Glutamatergic neuron (in vitro differentiated cells): ENCODE measurements at regions not wholly inside any gene's neighbourhood (a gene's known extent, or its start where the extent isn't known, plus 50 kb on each side); places are given as distances from the start of the nearest gene placed in this dataset.

Experiments
- DNase-seq: peaks from one replicate; pipeline ENCODE4 v3.0.0; 2022
- H3K27ac Mint-ChIP-seq: one replicate; pipeline ENCODE4 v1.8.0; 2020; ENCODE audit warnings: mild to moderate bottlenecking, mixed read lengths, inconsistent platforms; ENCODE audit not compliant: unreplicated experiment
- H3K27me3 Mint-ChIP-seq: one replicate; pipeline ENCODE4 v1.8.0; 2020; ENCODE audit warnings: mild to moderate bottlenecking, moderate library complexity, mixed read lengths, inconsistent platforms; ENCODE audit not compliant: unreplicated experiment
- H3K36me3 Mint-ChIP-seq: one replicate; pipeline ENCODE4 v1.8.0; 2020; ENCODE audit warnings: mild to moderate bottlenecking, mixed read lengths, inconsistent platforms; ENCODE audit not compliant: unreplicated experiment
- H3K4me1 Mint-ChIP-seq: one replicate; pipeline ENCODE4 v1.8.0; 2020; ENCODE audit warnings: mild to moderate bottlenecking, low read depth, mixed read lengths, inconsistent platforms; ENCODE audit not compliant: unreplicated experiment
- H3K4me3 Mint-ChIP-seq: one replicate; pipeline ENCODE4 v1.8.0; 2020; ENCODE audit warnings: mild to moderate bottlenecking, mixed read lengths, inconsistent platforms; ENCODE audit not compliant: unreplicated experiment
- H3K9me3 Mint-ChIP-seq: one replicate; pipeline ENCODE4 v1.8.0; 2020; ENCODE audit warnings: mild to moderate bottlenecking, moderate library complexity, mixed read lengths, inconsistent platforms; ENCODE audit not compliant: unreplicated experiment
- TF ChIP-seq, protein P1 (sequence below): fragments of 200-600 bp; sonication (generic); IDR thresholded peaks from one replicate; pipeline ENCODE4 v1.5.0; 2021; ENCODE audit not compliant: partially characterized antibody, unreplicated experiment

DNA sequence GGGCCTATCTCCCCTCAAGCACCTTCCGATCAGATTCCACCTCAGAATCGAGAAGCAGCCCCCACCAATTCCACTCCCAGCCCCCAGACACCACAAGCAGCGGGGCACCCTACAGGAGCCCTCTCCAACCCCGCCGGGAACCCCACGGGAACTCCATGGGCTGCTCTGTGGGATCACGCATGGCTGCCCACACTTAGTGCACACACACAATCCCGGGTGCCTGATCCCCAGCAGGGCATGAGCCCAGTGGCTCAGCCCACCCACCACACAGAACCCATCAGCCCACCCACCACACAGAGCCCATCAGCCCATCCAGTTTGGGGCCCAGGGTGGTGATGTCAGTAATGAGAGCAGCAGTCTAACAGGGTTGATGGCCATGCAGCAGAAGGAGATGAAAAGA is 141.6 kb upstream of the LINGO1 start:
- H3K4me1 Mint-ChIP-seq, result peaks cover 8% of the 10 kb centered on the region
- no peak overlapping the region for H3K4me3 Mint-ChIP-seq
- H3K36me3 Mint-ChIP-seq, result peaks cover 14% of the 10 kb centered on the region
- peaks cover 16% of the 10 kb centered on the region for H3K9me3 Mint-ChIP-seq
- no peak overlapping the region for H3K27ac Mint-ChIP-seq
- TF ChIP-seq, protein P1, sequence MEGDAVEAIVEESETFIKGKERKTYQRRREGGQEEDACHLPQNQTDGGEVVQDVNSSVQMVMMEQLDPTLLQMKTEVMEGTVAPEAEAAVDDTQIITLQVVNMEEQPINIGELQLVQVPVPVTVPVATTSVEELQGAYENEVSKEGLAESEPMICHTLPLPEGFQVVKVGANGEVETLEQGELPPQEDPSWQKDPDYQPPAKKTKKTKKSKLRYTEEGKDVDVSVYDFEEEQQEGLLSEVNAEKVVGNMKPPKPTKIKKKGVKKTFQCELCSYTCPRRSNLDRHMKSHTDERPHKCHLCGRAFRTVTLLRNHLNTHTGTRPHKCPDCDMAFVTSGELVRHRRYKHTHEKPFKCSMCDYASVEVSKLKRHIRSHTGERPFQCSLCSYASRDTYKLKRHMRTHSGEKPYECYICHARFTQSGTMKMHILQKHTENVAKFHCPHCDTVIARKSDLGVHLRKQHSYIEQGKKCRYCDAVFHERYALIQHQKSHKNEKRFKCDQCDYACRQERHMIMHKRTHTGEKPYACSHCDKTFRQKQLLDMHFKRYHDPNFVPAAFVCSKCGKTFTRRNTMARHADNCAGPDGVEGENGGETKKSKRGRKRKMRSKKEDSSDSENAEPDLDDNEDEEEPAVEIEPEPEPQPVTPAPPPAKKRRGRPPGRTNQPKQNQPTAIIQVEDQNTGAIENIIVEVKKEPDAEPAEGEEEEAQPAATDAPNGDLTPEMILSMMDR, result no peak
- DNase-seq, result no peak
- peaks cover 10% of the 10 kb centered on the region for H3K27me3 Mint-ChIP-seq

DNA sequence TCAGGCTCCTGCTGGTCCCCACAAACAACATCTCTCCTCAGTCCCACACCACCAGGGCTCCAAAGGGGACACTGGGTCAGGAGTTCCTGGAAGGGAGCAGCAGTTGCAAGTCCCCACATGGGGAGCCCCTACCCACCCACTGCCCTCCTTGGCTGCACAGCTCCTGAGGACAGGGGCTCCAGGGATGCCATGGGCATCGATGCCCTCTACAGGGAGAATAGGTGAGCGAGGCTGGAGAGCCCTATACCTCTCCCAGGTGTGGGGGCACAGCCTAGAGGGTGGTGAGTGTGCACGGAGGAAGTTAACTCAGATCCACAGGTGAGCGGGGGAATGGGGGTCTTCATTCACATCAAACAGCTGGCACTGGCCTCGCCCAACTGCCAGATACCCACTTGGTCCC is 141.2 kb upstream of the LINGO1 start:
- TF ChIP-seq, protein P1, result no peak
- Mint-ChIP-seq H3K27me3 (peaks cover 8% of the 10 kb centered on the region), H3K4me3 (no peak overlapping the region), H3K27ac (no peak overlapping the region), H3K9me3 (peaks cover 13% of the 10 kb centered on the region), H3K4me1 (peaks cover 8% of the 10 kb centered on the region), H3K36me3 (peaks cover 9% of the 10 kb centered on the region)
- DNase-seq, result no peak

DNA sequence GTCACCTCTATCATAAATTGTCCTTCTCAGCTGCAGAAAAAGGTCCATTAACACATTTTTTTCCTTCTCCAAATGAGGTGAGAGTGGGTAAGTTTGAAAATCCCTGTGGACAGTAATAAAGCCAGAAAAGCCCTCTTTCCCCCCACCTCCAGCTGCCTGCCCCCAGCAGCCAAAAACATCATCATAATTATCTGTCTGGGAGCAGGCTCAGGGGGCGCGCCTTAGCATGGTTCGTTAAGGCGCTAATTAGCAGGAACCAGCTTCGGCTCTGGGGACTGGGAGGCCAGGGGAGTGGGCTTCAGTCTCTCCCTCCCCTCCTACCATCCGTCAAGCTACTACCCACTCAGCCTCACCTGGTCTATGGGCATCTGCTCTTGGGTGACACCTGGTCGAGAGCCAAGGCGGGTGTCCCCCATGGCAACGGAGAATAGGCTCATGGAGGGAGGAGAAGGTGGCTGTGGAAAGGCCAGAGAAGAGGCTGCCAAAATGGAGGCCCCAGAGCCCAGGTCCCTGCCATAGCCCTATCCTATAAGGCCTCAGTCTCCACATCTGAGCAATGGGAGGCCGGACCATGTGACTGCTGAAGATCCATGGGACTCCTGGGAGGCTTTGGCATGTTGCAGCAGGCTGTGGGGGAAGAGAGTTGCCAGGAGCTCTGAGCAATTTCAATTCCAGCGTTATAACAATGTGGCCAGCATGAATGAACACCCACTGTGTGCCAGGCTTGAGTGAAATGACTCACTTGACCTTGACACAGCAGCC is 140.1 kb upstream of the LINGO1 start:
- peaks cover 5% of the 10 kb centered on the region for H3K9me3 Mint-ChIP-seq
- no peaks in the 10 kb centered on the region for H3K36me3 Mint-ChIP-seq
- no peak overlapping the region for H3K4me3 Mint-ChIP-seq
- no peak for DNase-seq
- TF ChIP-seq, protein P1, result no peak
- peaks cover 7% of the 10 kb centered on the region for H3K4me1 Mint-ChIP-seq
- peaks cover 8% of the 10 kb centered on the region for H3K27me3 Mint-ChIP-seq
- no peak overlapping the region for H3K27ac Mint-ChIP-seq

DNA sequence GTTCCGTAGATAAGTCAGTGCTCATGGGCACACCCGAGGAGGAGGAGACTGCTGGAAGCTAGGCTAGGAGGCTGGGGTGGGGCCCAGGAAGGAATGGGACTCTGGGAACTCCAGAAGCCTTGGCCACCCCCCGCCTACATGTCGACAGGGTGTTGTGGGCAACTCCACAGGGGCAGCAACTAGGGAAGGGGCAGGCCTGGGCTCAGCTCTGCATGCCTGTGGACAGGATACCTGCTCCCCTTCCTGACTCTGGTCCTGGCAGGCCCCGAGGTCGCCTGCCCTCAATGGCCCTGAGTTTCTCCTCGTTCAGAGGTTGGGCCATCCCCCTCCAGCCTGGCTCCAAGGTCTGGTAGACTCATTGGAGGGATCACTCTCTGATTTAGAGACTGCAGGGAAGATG is 138.9 kb upstream of the LINGO1 start:
- H3K4me1 Mint-ChIP-seq, result peaks cover 7% of the 10 kb centered on the region
- H3K9me3 Mint-ChIP-seq, result peaks cover 4% of the 10 kb centered on the region
- no peak overlapping the region for H3K27ac Mint-ChIP-seq
- no peak overlapping the region for H3K4me3 Mint-ChIP-seq
- no peak for DNase-seq
- TF ChIP-seq, protein P1, result no peak
- no peaks in the 10 kb centered on the region for H3K36me3 Mint-ChIP-seq
- H3K27me3 Mint-ChIP-seq, result peaks cover 5% of the 10 kb centered on the region

DNA sequence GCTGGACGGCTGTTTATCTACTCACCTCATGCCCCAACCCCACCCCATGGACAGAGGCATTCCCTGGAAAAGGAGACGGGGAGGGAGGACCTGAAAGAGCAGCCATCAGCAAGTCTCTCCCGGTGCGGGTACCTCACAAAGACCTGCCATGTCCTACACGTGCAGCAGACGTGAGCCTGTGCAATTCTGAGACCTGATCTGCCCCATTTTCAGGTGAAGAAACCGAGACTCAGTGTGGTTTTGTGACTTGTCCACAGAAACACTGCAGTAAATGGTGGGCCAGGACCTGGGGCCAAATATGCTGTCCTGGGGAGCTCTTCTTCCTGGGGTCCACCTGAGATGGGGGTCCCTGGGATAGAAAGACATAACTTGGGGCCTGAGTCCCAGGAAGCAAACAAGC is 137.0 kb upstream of the LINGO1 start:
- Mint-ChIP-seq H3K4me3 (no peak overlapping the region), H3K36me3 (peaks cover 2% of the 10 kb centered on the region), H3K27me3 (no peaks in the 10 kb centered on the region), H3K4me1 (peaks cover 3% of the 10 kb centered on the region), H3K27ac (no peak overlapping the region), H3K9me3 (no peaks in the 10 kb centered on the region)
- no peak for DNase-seq
- TF ChIP-seq, protein P1, result no peak
